ENCODE measurements at regions not wholly inside any gene's neighbourhood (a gene's known extent, or its start where the extent isn't known, plus 50 kb on each side); places are given as distances from the start of the nearest gene placed in this dataset.

GRCh38 chr10:107561136-107561650, 396.7 kb upstream of the SORCS1 start:
- H2AFZ ChIP-seq (ENCODE audit: low read length): no peak overlapping the region
- H4K20me1 ChIP-seq (ENCODE audit: insufficient read depth, low read length): no peaks in the 10 kb centered on the region
- no peak for TF ChIP-seq EZH2phosphoT487 (IDR thresholded peaks at IDR 0.05; ENCODE audit: borderline replicate concordance, low read depth, low read length)
- no peaks in the 10 kb centered on the region for H3K36me3 ChIP-seq (ENCODE audit: insufficient read depth, low read length)
- H3K9me3 ChIP-seq (ENCODE audit: low read length): no peaks in the 10 kb centered on the region
- DNase-seq (ENCODE audit: low spot score): no peak
- intact Hi-C loops (cut with micrococcal nuclease; ENCODE audit: unreplicated experiment): no loop called here
- no peak overlapping the region for H3K4me3 ChIP-seq (ENCODE audit: low read depth, low read length, poor library complexity, severe bottlenecking)
- no peaks in the 10 kb centered on the region for H3K9me2 ChIP-seq (ENCODE audit: insufficient read depth, low read length)
- no peak overlapping the region for H3K27ac ChIP-seq (ENCODE audit: low read depth, low read length, poor library complexity, severe bottlenecking)
- BruUV-seq (replicated peaks): no TSS peak
- no peak overlapping the region for H3K4me2 ChIP-seq (ENCODE audit: low read length)
- no peaks in the 10 kb centered on the region for H3K79me2 ChIP-seq (ENCODE audit: insufficient read depth, low read depth, low read length)
- POLR2A ChIA-PET: no interaction called here
- no peaks in the 10 kb centered on the region for H3K4me1 ChIP-seq (ENCODE audit: insufficient read depth, low read length, poor library complexity, severe bottlenecking)
- CTCF ChIA-PET (ENCODE audit: unreplicated experiment): no interaction called here

DNA sequence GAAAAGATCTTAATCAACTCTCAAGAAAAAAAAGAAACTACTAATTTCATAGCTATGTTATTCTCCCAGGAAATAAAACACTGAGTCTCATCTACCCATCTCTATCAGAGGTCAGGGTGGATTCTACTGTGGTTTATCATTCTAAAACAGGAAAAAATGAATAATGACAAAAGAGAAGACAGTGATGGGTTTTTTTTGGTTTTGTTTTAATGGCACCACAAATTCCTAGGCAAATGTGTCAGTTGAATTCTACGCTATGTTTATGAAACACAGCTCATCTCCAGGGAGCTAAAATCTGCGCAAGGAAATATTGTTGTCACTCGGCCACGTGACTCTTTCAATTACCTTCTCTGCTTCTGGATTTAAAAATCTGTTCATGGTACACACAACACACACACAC, 393.4 kb upstream of the SORCS1 start:
- ChIA-PET CTCF (ENCODE audit: unreplicated experiment) (no interaction called here), POLR2A (no interaction called here)
- H3K4me2 ChIP-seq (ENCODE audit: low read length): no peak overlapping the region
- H3K79me2 ChIP-seq (ENCODE audit: insufficient read depth, low read depth, low read length): no peaks in the 10 kb centered on the region
- intact Hi-C loops (cut with micrococcal nuclease; ENCODE audit: unreplicated experiment): no loop called here
- H3K9me3 ChIP-seq (ENCODE audit: low read length): no peaks in the 10 kb centered on the region
- H3K9me2 ChIP-seq (ENCODE audit: insufficient read depth, low read length): no peaks in the 10 kb centered on the region
- no peak for DNase-seq (ENCODE audit: low spot score)
- H4K20me1 ChIP-seq (ENCODE audit: insufficient read depth, low read length): no peaks in the 10 kb centered on the region
- no peak overlapping the region for H2AFZ ChIP-seq (ENCODE audit: low read length)
- H3K4me1 ChIP-seq (ENCODE audit: insufficient read depth, low read length, poor library complexity, severe bottlenecking): no peaks in the 10 kb centered on the region
- TF ChIP-seq CTCF (conservative IDR thresholded peaks at IDR 0.05; ENCODE audit: low read length) (no peak), EZH2phosphoT487 (IDR thresholded peaks at IDR 0.05; ENCODE audit: borderline replicate concordance, low read depth, low read length) (no peak)
- no peak overlapping the region for H3K27ac ChIP-seq (ENCODE audit: low read depth, low read length, poor library complexity, severe bottlenecking)
- H3K36me3 ChIP-seq (ENCODE audit: insufficient read depth, low read length): no peaks in the 10 kb centered on the region
- H3K4me3 ChIP-seq (ENCODE audit: low read depth, low read length, poor library complexity, severe bottlenecking): no peak overlapping the region
- no TSS peak for BruUV-seq (replicated peaks)

DNA sequence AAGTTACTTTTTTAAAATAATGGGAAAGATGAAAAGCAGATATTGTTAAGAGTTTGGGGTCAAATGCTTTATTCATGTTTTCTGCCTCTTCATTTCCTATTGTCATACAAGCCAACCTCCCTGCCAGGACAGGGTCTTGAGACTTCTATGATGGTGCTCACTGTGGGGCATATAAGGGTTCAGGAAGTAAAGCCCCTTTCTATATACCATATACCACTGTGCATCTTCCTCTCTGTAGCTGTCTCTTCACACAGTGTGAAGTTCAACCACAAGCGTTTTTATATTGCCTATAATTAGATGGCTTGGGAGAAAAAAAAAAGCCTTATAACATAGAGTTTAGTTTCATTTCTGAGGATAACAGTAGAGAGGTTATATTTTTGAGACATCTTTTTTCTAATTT, 389.8 kb upstream of the SORCS1 start:
- Histone ChIP-seq H4K20me1 (ENCODE audit: insufficient read depth, low read length) (no peaks in the 10 kb centered on the region), H3K4me3 (ENCODE audit: low read depth, low read length, poor library complexity, severe bottlenecking) (no peak overlapping the region), H2AFZ (ENCODE audit: low read length) (no peak overlapping the region), H3K4me1 (ENCODE audit: insufficient read depth, low read length, poor library complexity, severe bottlenecking) (no peaks in the 10 kb centered on the region), H3K27ac (ENCODE audit: low read depth, low read length, poor library complexity, severe bottlenecking) (no peak overlapping the region), H3K9me3 (ENCODE audit: low read length) (no peaks in the 10 kb centered on the region), H3K4me2 (ENCODE audit: low read length) (no peak overlapping the region), H3K9me2 (ENCODE audit: insufficient read depth, low read length) (no peaks in the 10 kb centered on the region), H3K79me2 (ENCODE audit: insufficient read depth, low read depth, low read length) (no peaks in the 10 kb centered on the region), H3K36me3 (ENCODE audit: insufficient read depth, low read length) (no peaks in the 10 kb centered on the region)
- no peak for DNase-seq (ENCODE audit: low spot score)
- no TSS peak for BruUV-seq (replicated peaks)
- CTCF ChIA-PET (ENCODE audit: unreplicated experiment): no interaction called here
- POLR2A ChIA-PET: no interaction called here
- intact Hi-C loops (cut with micrococcal nuclease; ENCODE audit: unreplicated experiment): no loop called here
- TF ChIP-seq EZH2phosphoT487 (IDR thresholded peaks at IDR 0.05; ENCODE audit: borderline replicate concordance, low read depth, low read length): no peak
- TF ChIP-seq CTCF (conservative IDR thresholded peaks at IDR 0.05; ENCODE audit: low read length): no peak

Measured in OCI-LY7 (cell line).